HG03342 (cell line): ENCODE measurements at regions not wholly inside any gene's neighbourhood (a gene's known extent, or its start where the extent isn't known, plus 50 kb on each side); places are given as distances from the start of the nearest gene placed in this dataset.
A peak's percentile ranks its signal among the peaks of the same experiment; 100 is the strongest.
"Not testable (repeated sequence)": the region's sequence is repeated elsewhere in the genome, so short reads cannot be mapped to it uniquely, and the experiment has no call there.

Experiments
- ATAC-seq: cut with Tn5 transposase; IDR thresholded peaks from one replicate; pipeline ENCODE4 v1.9.1; 2021; ENCODE audit warnings: mild to moderate bottlenecking, moderate library complexity; ENCODE audit not compliant: unreplicated experiment

DNA sequence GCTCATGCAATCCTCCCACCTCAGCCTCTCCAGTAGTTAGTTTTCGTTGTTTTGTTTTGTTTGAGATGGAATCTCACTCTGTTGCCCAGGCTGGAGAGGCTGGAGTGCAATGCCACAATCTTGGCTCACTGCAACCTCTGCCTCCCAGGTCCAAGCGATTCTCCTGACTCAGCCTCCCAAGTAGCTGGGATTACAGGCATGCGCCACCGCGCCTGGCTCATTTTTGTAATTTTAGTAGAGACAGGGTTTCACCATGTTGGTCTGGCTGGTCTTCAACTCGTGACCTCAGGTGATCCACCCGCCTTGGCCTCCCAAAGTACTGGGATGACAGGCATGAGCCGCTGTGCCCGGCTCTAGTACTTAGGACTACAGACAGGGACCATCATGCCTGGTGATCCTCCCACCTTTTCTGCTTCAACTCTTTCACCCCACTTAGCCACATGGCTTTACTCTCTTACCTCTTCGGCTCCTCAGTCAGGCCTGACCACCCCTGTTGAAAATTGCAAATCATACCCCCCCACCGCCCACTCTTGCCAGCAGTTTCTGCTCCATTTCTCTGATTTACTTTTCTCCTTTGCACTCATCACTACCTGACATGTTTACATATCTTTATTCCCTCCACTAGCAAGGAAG, 157.1 kb upstream of the GRK3 start:
- ATAC-seq, result no peak

- no peak for ATAC-seq
These were observed 156.6 kb upstream of the GRK3 start for GRCh38 chr22:25407859-25408229.

DNA sequence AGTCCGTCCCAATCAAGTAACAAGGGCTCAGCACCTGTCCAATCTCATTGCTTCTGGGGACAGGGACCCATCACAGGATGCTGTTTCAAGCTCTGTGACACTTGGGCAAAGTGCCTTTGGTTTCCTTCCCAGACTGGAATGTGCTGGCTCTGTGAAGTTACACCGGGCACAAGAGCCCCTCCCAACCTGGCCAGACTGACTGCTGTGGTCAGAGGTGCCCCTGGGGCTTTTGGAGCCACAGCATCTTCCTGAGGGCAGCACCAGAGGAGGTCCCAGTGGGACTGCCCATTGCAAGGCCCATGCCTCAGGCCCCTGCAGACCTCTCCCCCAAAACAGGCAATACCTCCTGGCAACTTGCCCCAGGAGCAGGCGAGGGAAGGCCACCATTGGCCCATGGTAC, 155.2 kb upstream of the GRK3 start:
- ATAC-seq, result no peak

GRCh38 chr22:25410849-25411248, 153.6 kb upstream of the GRK3 start:
- ATAC-seq, result no peak

GRCh38 chr22:25413620-25414019, 150.9 kb upstream of the GRK3 start:
- ATAC-seq, result no peak

- ATAC-seq, result not testable (repeated sequence)
These were observed 148.7 kb upstream of the GRK3 start for GRCh38 chr22:25415731-25416130.

- not testable (repeated sequence) for ATAC-seq
These were observed 146.6 kb upstream of the GRK3 start for GRCh38 chr22:25417826-25418225.

- no peak for ATAC-seq
These were observed 145.0 kb upstream of the GRK3 start for GRCh38 chr22:25419247-25420113.

GRCh38 chr22:25420114-25420441, 144.4 kb upstream of the GRK3 start:
- ATAC-seq, result not testable (repeated sequence)

DNA sequence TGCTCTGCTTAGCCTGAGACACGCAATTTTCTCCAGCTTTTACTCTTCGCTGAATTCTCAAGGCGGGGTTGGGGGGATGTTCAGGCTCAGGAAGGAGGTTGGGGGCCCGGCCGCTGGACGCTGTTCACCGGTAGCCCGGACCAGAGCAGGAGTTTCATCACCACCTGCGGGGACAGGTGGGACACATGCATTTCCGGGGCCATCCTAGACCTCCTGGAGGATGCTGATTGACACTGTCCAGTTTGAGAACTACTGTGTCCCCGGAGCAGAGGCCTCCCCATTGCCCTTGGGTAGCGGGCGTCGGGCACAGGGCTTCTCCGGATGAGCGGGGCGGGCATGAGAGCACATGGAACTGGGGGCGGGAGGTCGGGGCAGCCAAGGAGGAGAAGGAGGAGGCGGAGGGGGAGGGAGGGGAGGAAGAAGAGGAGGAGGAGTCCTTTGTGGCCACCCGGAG, 144.0 kb upstream of the GRK3 start:
- ATAC-seq, result no peak

DNA sequence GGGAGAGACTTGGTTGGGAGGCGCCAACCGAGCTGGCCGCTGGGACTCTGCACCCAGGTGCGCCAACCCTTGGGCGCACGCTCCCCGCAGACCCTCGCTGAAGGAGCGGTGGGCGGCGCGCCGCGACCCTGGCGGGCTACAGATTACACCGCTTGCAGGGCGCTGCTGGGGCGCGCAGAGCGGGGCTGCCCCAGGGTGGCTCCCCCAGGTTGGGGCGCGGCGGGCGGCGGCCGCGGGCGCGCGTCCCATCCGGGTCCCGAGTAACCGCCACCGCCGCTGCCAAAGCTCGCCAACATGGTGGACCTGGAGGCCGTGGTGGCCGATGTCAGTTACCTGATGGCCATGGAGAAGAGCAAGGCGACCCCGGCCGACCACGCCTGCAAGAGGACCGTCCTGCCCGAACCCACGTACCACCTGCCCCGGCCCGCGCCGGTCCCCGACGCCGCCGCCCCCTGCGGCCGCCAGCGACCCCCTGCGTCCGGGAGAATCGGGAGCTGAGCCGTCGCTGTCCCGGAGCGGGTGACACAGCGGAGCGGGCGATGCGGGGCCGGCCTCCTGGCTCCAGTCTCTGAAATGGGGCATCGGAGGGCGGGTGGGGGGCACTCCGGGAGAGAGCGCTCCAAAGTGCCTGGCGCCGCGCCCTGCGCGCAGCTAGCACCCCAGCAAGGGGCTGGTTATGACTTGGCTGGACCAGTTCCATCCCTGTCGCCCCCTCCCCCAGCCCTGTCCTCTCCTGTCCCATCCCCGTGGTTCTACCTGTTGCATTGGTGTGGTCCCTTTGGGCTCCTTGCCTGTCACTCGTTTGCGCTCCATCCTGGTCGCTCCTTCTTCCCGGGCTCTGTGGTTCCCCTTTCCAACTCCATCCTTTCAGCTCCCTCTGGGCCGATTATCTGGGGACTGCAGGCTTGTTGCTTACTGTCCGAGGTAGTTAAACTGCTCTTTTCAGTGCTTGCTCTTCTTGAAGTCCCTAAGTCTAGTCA, 143.3 kb upstream of the GRK3 start:
- no peak for ATAC-seq

DNA sequence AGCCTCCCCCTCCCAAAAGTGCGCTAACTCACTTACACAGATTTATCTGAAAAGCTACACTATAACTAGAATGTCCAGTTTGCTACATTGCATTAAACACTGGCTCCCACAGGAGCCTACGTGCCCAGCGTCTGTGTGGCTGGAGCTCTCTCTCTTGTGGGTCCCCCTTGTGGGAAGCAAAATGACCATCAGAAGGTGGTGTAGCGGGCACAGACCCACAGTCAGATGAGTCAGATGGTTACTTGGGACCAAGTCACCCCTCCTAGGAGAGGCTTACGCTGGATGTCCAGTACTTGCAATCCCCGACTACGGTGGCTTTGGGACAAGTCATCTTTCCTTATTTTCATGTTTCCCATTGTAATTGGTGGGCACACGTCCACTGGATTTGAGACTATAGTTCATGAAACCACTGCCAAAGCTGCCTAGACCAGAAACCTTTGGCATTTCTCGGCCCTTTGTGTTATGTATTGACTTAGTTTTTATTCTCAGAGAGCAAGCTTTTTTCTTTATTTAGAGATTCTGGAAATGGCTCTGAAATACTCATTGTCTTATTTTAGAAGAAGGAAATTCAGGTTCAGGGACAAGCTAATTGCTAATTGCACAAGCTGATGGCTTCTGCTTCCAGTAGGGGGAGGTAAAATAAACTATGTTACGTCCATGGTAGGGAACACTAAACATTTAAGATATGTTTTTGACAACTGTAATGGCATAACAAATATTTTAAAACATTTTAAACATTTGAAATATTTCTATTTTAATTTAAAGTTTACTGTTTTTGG, 137.8 kb upstream of the GRK3 start:
- ATAC-seq, result not testable (repeated sequence)

DNA sequence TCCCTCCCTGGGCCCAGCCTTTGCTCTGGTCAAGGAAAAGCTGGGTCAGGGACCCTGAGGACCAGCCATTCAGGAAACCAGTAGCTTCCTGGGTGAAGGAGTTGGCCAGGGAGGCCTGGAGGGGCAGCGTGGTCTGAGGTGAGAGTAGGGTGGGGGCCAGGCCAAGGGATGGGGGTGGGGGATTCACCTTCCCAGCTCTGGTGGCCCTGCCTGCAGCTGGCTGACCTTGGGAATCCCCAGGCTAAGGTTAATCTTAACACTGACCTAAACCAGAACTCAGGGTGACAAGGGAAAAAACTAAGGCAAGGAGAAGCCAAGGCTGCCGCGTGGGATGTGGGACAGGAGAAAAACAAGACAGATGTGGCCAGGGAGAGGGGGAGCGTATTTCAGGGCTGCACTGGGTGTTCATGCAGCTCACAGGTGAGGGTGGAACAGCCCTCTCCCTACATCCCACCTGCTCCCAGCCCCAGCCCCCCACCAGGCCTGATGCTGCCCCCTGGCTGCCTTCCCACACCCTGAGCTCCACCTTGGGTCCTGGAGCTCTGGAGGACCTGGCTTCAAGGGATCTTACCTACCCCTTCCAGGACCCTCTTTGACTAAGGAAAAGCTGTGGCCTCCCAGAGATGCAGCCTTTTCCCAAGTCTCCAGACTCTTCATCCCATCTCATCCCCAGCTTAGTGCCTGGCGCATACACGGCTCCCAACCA, 132.7 kb upstream of the GRK3 start:
- not testable (repeated sequence) for ATAC-seq

DNA sequence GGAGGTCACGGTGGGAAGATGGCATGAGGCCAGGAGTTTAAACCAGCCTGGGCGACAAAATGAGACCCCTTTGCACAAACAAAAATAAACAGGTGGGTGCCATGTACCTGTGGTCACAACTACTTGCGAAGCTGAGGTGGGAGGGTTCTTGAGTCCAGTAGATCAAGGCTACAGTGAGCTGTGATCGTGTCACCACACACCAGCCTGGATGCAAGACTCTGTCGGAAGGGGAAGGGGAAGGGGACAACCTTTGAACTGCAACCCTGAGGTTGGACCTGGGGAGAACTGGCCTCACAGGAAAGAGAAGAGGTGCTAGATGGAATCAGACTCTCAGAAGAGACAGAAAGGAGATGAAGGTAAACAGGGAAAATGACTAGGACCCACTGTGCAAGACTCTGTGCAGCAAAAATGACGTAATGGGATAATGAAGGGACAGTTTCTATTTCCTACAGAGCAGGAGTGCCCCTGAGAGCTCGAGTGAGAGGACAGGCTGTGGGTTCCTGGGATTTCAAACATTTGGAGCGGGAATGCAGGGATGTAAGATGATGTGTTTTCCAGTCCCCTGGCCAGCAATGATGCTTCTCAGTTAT, 131.0 kb upstream of the GRK3 start:
- ATAC-seq, result not testable (repeated sequence)

DNA sequence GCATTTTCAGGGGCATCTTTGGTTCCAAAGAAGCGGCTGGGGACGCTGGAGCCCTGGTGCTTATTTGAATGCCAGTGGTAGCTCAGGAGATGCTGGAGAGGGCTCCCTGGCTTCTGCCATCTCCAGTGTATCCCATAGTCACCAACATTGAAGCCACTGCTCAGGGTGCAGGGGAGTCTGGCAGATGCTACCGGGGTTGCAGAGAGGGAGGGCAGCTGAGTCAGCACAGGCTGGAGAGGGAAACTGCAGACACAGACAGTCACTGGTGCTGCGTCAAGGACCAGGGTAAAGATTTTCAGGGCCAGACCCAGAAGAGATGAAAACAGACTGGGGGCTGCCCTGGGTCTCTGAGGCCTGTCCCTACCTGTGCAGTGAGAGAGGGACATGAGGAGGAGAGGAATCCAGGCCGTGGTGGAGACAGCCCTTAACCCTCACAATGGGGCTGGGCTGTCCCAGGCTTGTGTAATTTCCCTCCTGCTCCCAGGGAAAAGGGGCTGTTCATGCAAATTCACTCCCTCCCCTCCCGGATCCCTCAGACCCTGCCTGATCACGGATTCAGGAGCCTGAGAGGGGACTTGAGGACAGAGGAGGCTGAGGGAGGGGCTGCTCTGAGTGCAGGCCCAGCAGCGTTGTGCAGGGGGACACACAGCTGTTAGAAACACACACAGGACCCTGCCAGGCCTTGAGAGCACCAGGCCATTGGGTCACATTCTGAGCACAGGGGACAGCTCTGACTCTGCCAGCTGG, 126.9 kb upstream of the GRK3 start:
- no peak for ATAC-seq

- ATAC-seq, result no peak
These were observed 117.3 kb upstream of the GRK3 start for GRCh38 chr22:25447067-25447685.

- peak; percentile 73 for ATAC-seq
These were observed 116.6 kb upstream of the GRK3 start for GRCh38 chr22:25447686-25448434.
